K562 (cell line): ENCODE measurements at regions not wholly inside any gene's neighbourhood (a gene's known extent, or its start where the extent isn't known, plus 50 kb on each side); places are given as distances from the start of the nearest gene placed in this dataset.

ENCODE experiments used
- ATAC-seq: fragments of 200-7000 bp; cut with Tn5 transposase; 3 replicates; pipeline ENCODE4 v1.9.1; 2020; ENCODE audit warnings: moderate library complexity
- BruUV-seq: library from RNA; stranded (reverse); fragments of 400-500 nt; replicated peaks from 2 replicates; lab custom pipeline; 2021; lab: Mats Ljungman, UMichigan
- CTCF ChIA-PET: fragments of 300-600 bp; formaldehyde crosslinking; extraction: SDS; loops from one replicate; lab custom pipeline; 2021; ENCODE audit warnings: low intra/inter-chr PET ratio; lab: Yijun Ruan, JAX
- POLR2A ChIA-PET: fragments of 300-600, 350-650 bp; sonication (Branson Sonifier 250); formaldehyde crosslinking; extraction: SDS; loops from one replicate; lab custom pipeline; 2021; ENCODE audit warnings: antibody characterized with exemption, inconsistent platforms; lab: Yijun Ruan, JAX
- DNase-seq, 4 experiments: peaks; one replicate each; pipeline versions ENCODE4 v3.0.0 to v3.0.0-alpha.2; 2011 to 2018; ENCODE audit warnings: low spot score in 3 of 4, mixed read lengths in 3 of 4; ENCODE audit errors: extremely low read depth in 1 of 4
- FAIRE-seq: peaks from 2 replicates; lab custom pipeline; 2011; peaks lifted over from hg19 to GRCh38; lab: Jason Lieb, UNC
- H2AFZ ChIP-seq: 2 replicates; pipeline ENCODE4 v1.6.0; 2011; ENCODE audit warnings: low read depth, low read length, control low read depth, inconsistent platforms
- H3K27ac ChIP-seq: fragments of 200-600 bp; 3 replicates; pipeline ENCODE4 v1.8.0; 2011; ENCODE audit warnings: low read depth, mild to moderate bottlenecking, control low read depth, inconsistent platforms, low read length, moderate library complexity, mixed read lengths; ENCODE audit errors: extremely low read depth
- H3K27me3 ChIP-seq, 2 experiments: fragments of 300-600 bp in 1 of 2; 2 replicates in 1 of 2; 3 replicates in 1 of 2; pipeline versions ENCODE4 v1.6.0 to v1.8.0; 2011; ENCODE audit warnings: inconsistent platforms in 2 of 2, low read length in 2 of 2, mild to moderate bottlenecking in 1 of 2, mixed read lengths in 1 of 2, moderate library complexity in 1 of 2; ENCODE audit not compliant: control insufficient read depth in 2 of 2, insufficient read depth in 2 of 2
- H3K36me3 ChIP-seq: fragments of 300-600 bp; 3 replicates; pipeline ENCODE4 v1.8.0; 2011; ENCODE audit warnings: mild to moderate bottlenecking, low read length, inconsistent platforms; ENCODE audit not compliant: control insufficient read depth, insufficient read depth
- H3K4me1 ChIP-seq, 2 experiments: fragments of 200-600 bp in 1 of 2; replicated peaks in 1 of 2; 2 replicates in 1 of 2; 3 replicates in 1 of 2; pipeline versions ENCODE4 v1.5.1 to v1.8.0; 2011; ENCODE audit warnings: inconsistent platforms in 2 of 2, low read length in 2 of 2, mild to moderate bottlenecking in 1 of 2, mixed read lengths in 1 of 2, moderate library complexity in 1 of 2; ENCODE audit not compliant: control insufficient read depth in 2 of 2, insufficient read depth in 2 of 2
- H3K4me2 ChIP-seq: 2 replicates; pipeline ENCODE4 v1.6.1; 2011; ENCODE audit warnings: low read length, control low read depth, inconsistent platforms, mixed read lengths; ENCODE audit not compliant: insufficient read depth
- H3K4me3 ChIP-seq: fragments of 200-600 bp; sonication (generic), shearing (Covaris generic); 2 replicates; pipeline ENCODE4 v1.5.1; 2016; ENCODE audit warnings: control low read depth, inconsistent platforms
- H3K79me2 ChIP-seq: fragments of 200-600 bp; 3 replicates; pipeline ENCODE4 v1.8.0; 2011; ENCODE audit warnings: low read length, inconsistent platforms; ENCODE audit not compliant: control insufficient read depth, insufficient read depth
- H3K9ac ChIP-seq, 2 experiments: 2 replicates each; pipeline versions ENCODE4 v1.6.0 to v1.6.1; 2011; ENCODE audit warnings: low read depth in 2 of 2, low read length in 2 of 2, control low read depth in 1 of 2, inconsistent platforms in 1 of 2, mild to moderate bottlenecking in 1 of 2, mixed read lengths in 1 of 2; ENCODE audit not compliant: insufficient read depth in 1 of 2
- H3K9me1 ChIP-seq: one replicate; pipeline ENCODE4 v1.6.0; 2011; ENCODE audit warnings: inconsistent platforms, mild to moderate bottlenecking, low read length, moderate library complexity; ENCODE audit not compliant: control insufficient read depth, insufficient read depth
- H3K9me3 ChIP-seq: replicated peaks from 2 replicates; pipeline ENCODE4 v1.5.1; 2011; ENCODE audit warnings: low read depth, low read length, inconsistent platforms; ENCODE audit not compliant: control insufficient read depth, insufficient read depth
- H4K20me1 ChIP-seq: replicated peaks from 2 replicates; pipeline ENCODE4 v1.6.1; 2011; ENCODE audit warnings: low read length, inconsistent platforms, mixed read lengths; ENCODE audit not compliant: control insufficient read depth, insufficient read depth
- CCAR2 ChIP-seq: fragments of 200-400 bp; formaldehyde crosslinking; IDR thresholded peaks from 2 replicates; pipeline ENCODE4 v1.6.1; 2017; ENCODE audit warnings: mild to moderate bottlenecking, low read depth, low read length
- ELF4 ChIP-seq: fragments of 450-650 bp; formaldehyde crosslinking; IDR thresholded peaks from 2 replicates; pipeline ENCODE4 v1.4.0; 2022; ENCODE audit warnings: missing genetic modification characterization
- GATAD2A ChIP-seq: fragments of 450-650 bp; IDR thresholded peaks from 2 replicates; pipeline ENCODE4 v1.6.1; 2017
- GTF2F1 ChIP-seq: IDR thresholded peaks from 2 replicates; pipeline ENCODE4 v1.6.1; 2011; ENCODE audit warnings: low read depth, low read length, improper control_type of control experiment
- HMGN3 ChIP-seq: IDR thresholded peaks from 2 replicates; pipeline ENCODE4 v1.6.1; 2011; ENCODE audit warnings: borderline replicate concordance, low read depth, mild to moderate bottlenecking, mixed read lengths, low read length; ENCODE audit not compliant: insufficient read length; ENCODE audit errors: extremely low read depth
- KLF13 ChIP-seq: fragments of 450-650 bp; IDR thresholded peaks from 2 replicates; pipeline ENCODE4 v1.6.1; 2016; ENCODE audit warnings: missing genetic modification characterization, low read depth, mild to moderate bottlenecking, missing compliant biosample characterization, moderate library complexity, borderline replicate concordance
- MEF2D ChIP-seq: conservative IDR thresholded peaks from 2 replicates; pipeline ENCODE4 v1.6.1; 2016; ENCODE audit warnings: low read depth, missing genetic modification characterization, missing compliant biosample characterization
- PML ChIP-seq: IDR thresholded peaks from 2 replicates; pipeline ENCODE4 v1.6.1; 2012; ENCODE audit warnings: low read length, inconsistent platforms
- TEAD1 ChIP-seq, 2 experiments: fragments of 450-650 bp in 1 of 2; sonication (generic) in 1 of 2; formaldehyde crosslinking; IDR thresholded peaks; 2 replicates each; pipeline versions ENCODE4 v1.4.0 to v1.8.0; 2020 to 2022; ENCODE audit warnings: mild to moderate bottlenecking in 2 of 2, missing genetic modification reagents in 1 of 2
- TFAP4 ChIP-seq: sonication (generic); formaldehyde crosslinking; IDR thresholded peaks from 2 replicates; pipeline ENCODE4 v1.8.0; 2022; ENCODE audit warnings: missing genetic modification reagents, mild to moderate bottlenecking, moderate library complexity, borderline replicate concordance
- TSC22D4 ChIP-seq: fragments of 450-650 bp; IDR thresholded peaks from 2 replicates; pipeline ENCODE4 v1.6.1; 2016; ENCODE audit warnings: missing genetic modification characterization, missing biosample characterization, control low read depth
- USF1 ChIP-seq: sonication (generic); formaldehyde crosslinking; IDR thresholded peaks from 2 replicates; pipeline ENCODE4 v1.9.0; 2022; ENCODE audit warnings: mild to moderate bottlenecking, missing genetic modification reagents
- WGBS: fragments of 100-300 bp; shearing (Covaris generic); methylation state at CpG from one replicate; pipeline ENCODE4 v1.1.6; 2016; ENCODE audit warnings: low coverage, mixed read lengths; ENCODE audit not compliant: insufficient coverage; ENCODE audit errors: missing lambda C conversion rate; 5-methylcytosine and 5-hydroxymethylcytosine counted together
- in situ Hi-C: fragments of 300-500 bp; cut with MboI; formaldehyde crosslinking; loops from 4 replicates; pipeline ENCODE4 v1.15.0; 2018; ENCODE audit warnings: inconsistent platforms, mixed read lengths
- intact Hi-C: fragments of 100-400 bp; cut with micrococcal nuclease; formaldehyde crosslinking; loops from 2 replicates; pipeline ENCODE4 v1.14.2; 2022

- no peaks in the 10 kb centered on the region for H3K36me3 ChIP-seq
- no peak overlapping the region for H3K27ac ChIP-seq
- no peaks in the 10 kb centered on the region for H3K79me2 ChIP-seq
- no peak for DNase-seq
- H3K4me2 ChIP-seq, result no peak overlapping the region
- no peak overlapping the region for H2AFZ ChIP-seq
- no peaks in the 10 kb centered on the region for H4K20me1 ChIP-seq
- H3K9me1 ChIP-seq, result no peaks in the 10 kb centered on the region
- peaks cover 0 to 6% of the 10 kb centered on the region in 2 experiments; a peak in 1 of 5 replicates for H3K27me3 ChIP-seq
- TF ChIP-seq PML (no peak), HMGN3 (no peak), MEF2D (no peak), CCAR2 (no peak), TSC22D4 (tag) (no peak), KLF13 (tag) (no peak), ELF4 (CRISPR knock-in tag) (no peak), TFAP4 (CRISPR knock-in tag) (no peak), GTF2F1 (no peak), TEAD1 (CRISPR knock-in tag; IDR thresholded peaks at IDR 0.05) (no peak), USF1 (CRISPR knock-in tag) (no peak), GATAD2A (no peak)
- TF ChIP-seq, all 486 proteins: peak for 0
- no TSS peak for BruUV-seq
- 3% methylated on average over 4 of the region's 4 CpGs for WGBS
- intact Hi-C loops (no loop called here), in situ Hi-C loops (no loop called here)
- Histone ChIP-seq H3K4me3 (no peak overlapping the region), H3K9me3 (no peaks in the 10 kb centered on the region), H3K9ac (no peak overlapping the region), H3K4me1 (no peaks in the 10 kb centered on the region)
- FAIRE-seq (no peak), ATAC-seq (no peak)
- ChIA-PET CTCF (no interaction called here), POLR2A (interaction anchor here (1.8 kb wide), 1 partner anchor 52 kb away, joined by 5 read pairs; the partner anchor contains the start of gene FAM3C)
Measured at GRCh38 chr7:121447911-121448300, 51.8 kb upstream of the FAM3C start.
